Loucy (cell line): ENCODE measurements at regions not wholly inside any gene's neighbourhood (a gene's known extent, or its start where the extent isn't known, plus 50 kb on each side); places are given as distances from the start of the nearest gene placed in this dataset.

Experiments
- EZH2phosphoT487 ChIP-seq: fragments of 200-600 bp; IDR thresholded peaks from 2 replicates; pipeline ENCODE4 v1.6.1; 2018; ENCODE audit warnings: antibody characterized with exemption, mild to moderate bottlenecking, moderate library complexity, borderline replicate concordance
- TF ChIP-seq, protein P1 (sequence below): fragments of 200-600 bp; sonication (generic); conservative IDR thresholded peaks from 2 replicates; pipeline ENCODE4 v1.5.1; 2014; ENCODE audit warnings: mild to moderate bottlenecking, antibody characterized with exemption, low read length

- TF ChIP-seq, protein P1, sequence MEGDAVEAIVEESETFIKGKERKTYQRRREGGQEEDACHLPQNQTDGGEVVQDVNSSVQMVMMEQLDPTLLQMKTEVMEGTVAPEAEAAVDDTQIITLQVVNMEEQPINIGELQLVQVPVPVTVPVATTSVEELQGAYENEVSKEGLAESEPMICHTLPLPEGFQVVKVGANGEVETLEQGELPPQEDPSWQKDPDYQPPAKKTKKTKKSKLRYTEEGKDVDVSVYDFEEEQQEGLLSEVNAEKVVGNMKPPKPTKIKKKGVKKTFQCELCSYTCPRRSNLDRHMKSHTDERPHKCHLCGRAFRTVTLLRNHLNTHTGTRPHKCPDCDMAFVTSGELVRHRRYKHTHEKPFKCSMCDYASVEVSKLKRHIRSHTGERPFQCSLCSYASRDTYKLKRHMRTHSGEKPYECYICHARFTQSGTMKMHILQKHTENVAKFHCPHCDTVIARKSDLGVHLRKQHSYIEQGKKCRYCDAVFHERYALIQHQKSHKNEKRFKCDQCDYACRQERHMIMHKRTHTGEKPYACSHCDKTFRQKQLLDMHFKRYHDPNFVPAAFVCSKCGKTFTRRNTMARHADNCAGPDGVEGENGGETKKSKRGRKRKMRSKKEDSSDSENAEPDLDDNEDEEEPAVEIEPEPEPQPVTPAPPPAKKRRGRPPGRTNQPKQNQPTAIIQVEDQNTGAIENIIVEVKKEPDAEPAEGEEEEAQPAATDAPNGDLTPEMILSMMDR, result no peak
- TF ChIP-seq EZH2phosphoT487, result no peak
Measured at GRCh38 chr14:42877716-42878115, 1271.0 kb downstream of the LRFN5 start.
